A549 (cell line): ENCODE measurements at regions not wholly inside any gene's neighbourhood (a gene's known extent, or its start where the extent isn't known, plus 50 kb on each side); places are given as distances from the start of the nearest gene placed in this dataset.

Source experiments
- ATAC-seq, 2 experiments: fragments of 200-7000 bp in 1 of 2; fragments of >200 bp in 1 of 2; cut with Nextera tagmentation in 1 of 2; cut with Tn5 transposase in 1 of 2; 3 replicates each; pipeline versions ENCODE4 v1.8.0 to v1.9.1; 2018 to 2020; ENCODE audit warnings: mild to moderate bottlenecking in 1 of 2, moderate library complexity in 1 of 2
- CTCF ChIA-PET: fragments of 300-600 bp; sonication (Branson Sonifier 250); formaldehyde crosslinking; extraction: SDS; loops from one replicate; lab custom pipeline; 2021; ENCODE audit warnings: antibody characterized with exemption, inconsistent platforms; lab: Yijun Ruan, JAX
- POLR2A ChIA-PET: fragments of 350-600 bp; formaldehyde crosslinking; extraction: SDS; loops from one replicate; lab custom pipeline; 2021; ENCODE audit warnings: antibody characterized with exemption, inconsistent platforms; lab: Yijun Ruan, JAX
- DNase-seq, 2 experiments: peaks; one replicate each; pipeline versions ENCODE4 v3.0.0 to v3.0.0-alpha.2; 2011 to 2016; ENCODE audit warnings: low read depth in 1 of 2, low spot score in 1 of 2
- FAIRE-seq: peaks from 2 replicates; lab custom pipeline; 2011; peaks lifted over from hg19 to GRCh38; lab: Jason Lieb, UNC
- H3K27ac ChIP-seq, 2 experiments: fragments of >200 bp; sonication (Bioruptor Twin); formaldehyde crosslinking; 3 replicates each; pipeline ENCODE4 v1.5.1; 2016 to 2017
- H3K4me1 ChIP-seq: fragments of >200 bp; sonication (Bioruptor Twin); formaldehyde crosslinking; 3 replicates; pipeline ENCODE4 v1.6.1; 2016
- H3K4me2 ChIP-seq: fragments of >200 bp; sonication (Bioruptor Twin); formaldehyde crosslinking; 3 replicates; pipeline ENCODE4 v1.6.1; 2016
- H3K4me3 ChIP-seq: fragments of >200 bp; sonication (Bioruptor Twin); formaldehyde crosslinking; 3 replicates; pipeline ENCODE4 v1.5.1; 2016
- H3K9me3 ChIP-seq: fragments of >200 bp; sonication (Bioruptor Twin); formaldehyde crosslinking; 3 replicates; pipeline ENCODE4 v1.6.1; 2016
- BCL3 ChIP-seq: fragments of >200 bp; sonication (Bioruptor Twin); formaldehyde crosslinking; IDR thresholded peaks from 3 replicates; pipeline ENCODE4 v1.6.1; 2016
- CBX8 ChIP-seq: fragments of 200-600 bp; sonication (generic); IDR thresholded peaks from 2 replicates; pipeline ENCODE4 v1.6.1; 2016
- CHD2 ChIP-seq: fragments of 150-350 bp; IDR thresholded peaks from 2 replicates; pipeline ENCODE4 v1.6.1; 2014; ENCODE audit warnings: low read length; ENCODE audit not compliant: partially characterized antibody
- CTCF ChIP-seq: fragments of >200 bp; sonication (Bioruptor Twin); formaldehyde crosslinking; IDR thresholded peaks from 3 replicates; pipeline ENCODE4 v1.5.1; 2016
- E2F6 ChIP-seq: IDR thresholded peaks from 2 replicates; pipeline ENCODE4 v1.6.1; 2012; ENCODE audit warnings: low read depth, borderline replicate concordance
- EHMT2 ChIP-seq: fragments of 200-600 bp; sonication (generic); IDR thresholded peaks from 2 replicates; pipeline ENCODE4 v1.6.1; 2016; ENCODE audit warnings: antibody characterized with exemption, low read depth, mild to moderate bottlenecking, moderate library complexity
- ELK1 ChIP-seq: fragments of 150-350 bp; IDR thresholded peaks from 2 replicates; pipeline ENCODE4 v1.6.1; 2014; ENCODE audit warnings: low read depth, mild to moderate bottlenecking, low read length
- FOSL2 ChIP-seq, 2 experiments: fragments of 450-650 bp in 1 of 2; fragments of >200 bp in 1 of 2; sonication (Bioruptor Twin) in 1 of 2; formaldehyde crosslinking; IDR thresholded peaks; 2 replicates each; pipeline versions ENCODE4 v1.5.0 to v1.6.1; 2016 to 2020; ENCODE audit warnings: mild to moderate bottlenecking in 1 of 2, moderate library complexity in 1 of 2
- FOXS1 ChIP-seq: fragments of 250-450 bp; sonication (Bioruptor Pico); IDR thresholded peaks from 2 replicates; pipeline ENCODE4 v1.5.0; 2020; ENCODE audit warnings: mild to moderate bottlenecking, moderate library complexity
- GATA3 ChIP-seq: IDR thresholded peaks from 2 replicates; pipeline ENCODE4 v1.6.1; 2012; ENCODE audit warnings: borderline replicate concordance
- HEYL ChIP-seq: fragments of 250-450 bp; sonication (Bioruptor Pico); IDR thresholded peaks from 2 replicates; pipeline ENCODE4 v1.8.0; 2021; ENCODE audit warnings: mild to moderate bottlenecking, moderate library complexity
- HMGXB4 ChIP-seq: fragments of 250-450 bp; sonication (Bioruptor Pico); IDR thresholded peaks from 2 replicates; pipeline ENCODE4 v1.5.0; 2021; ENCODE audit warnings: mild to moderate bottlenecking, moderate library complexity, borderline replicate concordance
- HOXB13 ChIP-seq: fragments of 250-450 bp; sonication (Bioruptor Pico); IDR thresholded peaks from 2 replicates; pipeline ENCODE4 v1.5.0; 2020; ENCODE audit warnings: low read depth, mild to moderate bottlenecking, moderate library complexity
- JUN ChIP-seq, 2 experiments: fragments of >200 bp; sonication (Bioruptor Twin); formaldehyde crosslinking; IDR thresholded peaks; 2 replicates in 1 of 2; 3 replicates in 1 of 2; pipeline ENCODE4 v1.6.1; 2016 to 2017
- JUNB ChIP-seq: fragments of >200 bp; sonication (Bioruptor Twin); formaldehyde crosslinking; IDR thresholded peaks from 2 replicates; pipeline ENCODE4 v1.6.1; 2016
- MAFK ChIP-seq: fragments of 450-650 bp; IDR thresholded peaks from 2 replicates; pipeline ENCODE4 v1.6.1; 2014; ENCODE audit not compliant: partially characterized antibody
- MAX ChIP-seq: IDR thresholded peaks from 2 replicates; pipeline ENCODE4 v1.6.1; 2012
- NFE2L2 ChIP-seq: fragments of 150-350 bp; conservative IDR thresholded peaks from 2 replicates; pipeline ENCODE4 v1.6.1; 2014; ENCODE audit warnings: low read length
- NPAS2 ChIP-seq: fragments of 250-450 bp; sonication (Bioruptor Pico); IDR thresholded peaks from 2 replicates; pipeline ENCODE4 v1.8.0; 2022; ENCODE audit warnings: mild to moderate bottlenecking, moderate library complexity, borderline replicate concordance
- POLR2AphosphoS2 ChIP-seq: conservative IDR thresholded peaks from 2 replicates; pipeline ENCODE4 v1.6.1; 2012; ENCODE audit warnings: low read length, improper control_type of control experiment, inconsistent platforms
- RARB ChIP-seq: fragments of 250-450 bp; sonication (Bioruptor Pico); IDR thresholded peaks from 2 replicates; pipeline ENCODE4 v1.8.0; 2021; ENCODE audit warnings: mild to moderate bottlenecking, moderate library complexity
- TFCP2L1 ChIP-seq: fragments of 250-450 bp; sonication (Bioruptor Pico); IDR thresholded peaks from 2 replicates; pipeline ENCODE4 v1.5.0; 2021; ENCODE audit warnings: mild to moderate bottlenecking
- TP53 ChIP-seq: fragments of 250-450 bp; sonication (Bioruptor Pico); IDR thresholded peaks from 2 replicates; pipeline ENCODE4 v1.5.0; 2021; ENCODE audit warnings: mild to moderate bottlenecking, moderate library complexity
- USF2 ChIP-seq: fragments of 450-650 bp; IDR thresholded peaks from 2 replicates; pipeline ENCODE4 v1.6.1; 2014; ENCODE audit warnings: antibody characterized with exemption
- ZC3H11A ChIP-seq: fragments of 450-650 bp; IDR thresholded peaks from 2 replicates; pipeline ENCODE4 v1.6.1; 2014; ENCODE audit warnings: antibody characterized with exemption, mild to moderate bottlenecking
- WGBS: methylation state at CpG from one replicate; pipeline ENCODE4 v1.1.6; 2017; ENCODE audit errors: missing lambda C conversion rate; 5-methylcytosine and 5-hydroxymethylcytosine counted together

- no peak for TF ChIP-seq ZC3H11A
- no peak for TF ChIP-seq CBX8
- TF ChIP-seq MAX = no peak
- TF ChIP-seq USF2 = no peak
- TF ChIP-seq EHMT2 = no peak
- TF ChIP-seq NPAS2 (CRISPR knock-in tag) = no peak
- no peak for TF ChIP-seq FOXS1
- no peak for TF ChIP-seq JUNB
- no peak for TF ChIP-seq HOXB13 (CRISPR knock-in tag)
- no peak for TF ChIP-seq MAFK
- TF ChIP-seq CTCF = no peak
- no peak for TF ChIP-seq FOSL2 (IDR thresholded peaks at IDR 0.05)
- TF ChIP-seq FOSL2 (CRISPR knock-in tag; IDR thresholded peaks at IDR 0.05) = no peak
- TF ChIP-seq BCL3 = no peak
- no peak for TF ChIP-seq HMGXB4
- no peak for TF ChIP-seq JUN (IDR thresholded peaks at IDR 0.05)
- TF ChIP-seq TP53 = no peak
- no peak for TF ChIP-seq GATA3
- TF ChIP-seq HEYL (CRISPR knock-in tag) = no peak
- ATAC-seq (no peak), DNase-seq (no peak), FAIRE-seq (no peak)
- WGBS = 48% methylated on average over 11 of the region's 20 CpGs
- Histone ChIP-seq H3K4me2 (no peak overlapping the region), H3K9me3 (peaks cover 3% of the 10 kb centered on the region; the same call in 1 of the 3 replicates), H3K4me3 (no peak overlapping the region), H3K27ac (no peak overlapping the region), H3K4me1 (no peaks in the 10 kb centered on the region)
- ChIA-PET POLR2A (no interaction called here), CTCF (interaction anchor here (1.0 kb wide), 1 partner anchor 231 kb away, joined by 3 read pairs; no protein-coding TSS in a partner anchor)
These were observed 114.0 kb downstream of the PDGFA start for GRCh38 chr7:405489-406211.

- CTCF ChIA-PET = interaction anchor here (0.5 kb wide), 1 partner anchor 224 kb away, joined by 3 read pairs; no protein-coding TSS in a partner anchor
- no peak overlapping the region for H3K4me2 ChIP-seq
- no peaks in the 10 kb centered on the region for H3K9me3 ChIP-seq
- H3K4me1 ChIP-seq = no peaks in the 10 kb centered on the region
- no peak overlapping the region for H3K4me3 ChIP-seq
- ATAC-seq = no peak
- 21% methylated on average over 6 of the region's 6 CpGs for WGBS
- POLR2A ChIA-PET = no interaction called here
- no peak for DNase-seq
- H3K27ac ChIP-seq = no peak overlapping the region
- FAIRE-seq = no peak
- TF ChIP-seq JUNB (no peak), USF2 (no peak), TFCP2L1 (CRISPR knock-in tag) (no peak), CHD2 (no peak), RARB (no peak), E2F6 (no peak), NFE2L2 (no peak), BCL3 (no peak), ELK1 (no peak), POLR2AphosphoS2 (no peak)
These were observed 111.7 kb downstream of the PDGFA start for GRCh38 chr7:407721-408539.
